Fibroblast of pulmonary artery (primary cell): ENCODE measurements at regions not wholly inside any gene's neighbourhood (a gene's known extent, or its start where the extent isn't known, plus 50 kb on each side); places are given as distances from the start of the nearest gene placed in this dataset.

Experiments used
- DNase-seq: peaks from one replicate; pipeline ENCODE4 v3.0.0-alpha.2; 2010; ENCODE audit warnings: low read depth
- H3K4me3 ChIP-seq: replicated peaks from 2 replicates; pipeline ENCODE4 v1.5.1; 2011; ENCODE audit warnings: low read depth, mild to moderate bottlenecking, control low read depth, low read length, moderate library complexity
- CTCF ChIP-seq: IDR thresholded peaks from 2 replicates; pipeline ENCODE4 v1.5.1; 2011; ENCODE audit warnings: mild to moderate bottlenecking, control low read depth, low read length, inconsistent platforms; ENCODE audit errors: missing control alignments

DNA sequence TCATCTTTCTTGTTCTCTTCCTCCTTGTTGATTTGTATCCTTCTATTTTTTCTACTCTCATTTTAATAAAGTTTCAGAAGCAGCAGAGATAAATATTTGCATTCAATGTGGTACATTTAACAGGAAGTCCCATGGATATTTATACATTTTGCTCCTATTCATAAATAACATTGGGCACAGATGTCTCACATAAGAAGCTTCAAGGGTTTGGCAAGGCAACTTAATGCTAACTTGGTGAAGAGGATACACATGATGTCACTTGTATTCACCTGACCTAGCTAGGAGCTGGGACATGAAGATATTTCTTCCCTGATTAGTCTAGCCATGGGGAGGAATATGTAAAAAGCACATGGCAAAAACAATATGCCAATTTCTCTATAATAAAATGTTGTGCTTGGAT lies 65.1 kb upstream of the DUSP10 start:
- no peak for DNase-seq
- TF ChIP-seq CTCF, result no peak
- H3K4me3 ChIP-seq, result no peak overlapping the region

DNA sequence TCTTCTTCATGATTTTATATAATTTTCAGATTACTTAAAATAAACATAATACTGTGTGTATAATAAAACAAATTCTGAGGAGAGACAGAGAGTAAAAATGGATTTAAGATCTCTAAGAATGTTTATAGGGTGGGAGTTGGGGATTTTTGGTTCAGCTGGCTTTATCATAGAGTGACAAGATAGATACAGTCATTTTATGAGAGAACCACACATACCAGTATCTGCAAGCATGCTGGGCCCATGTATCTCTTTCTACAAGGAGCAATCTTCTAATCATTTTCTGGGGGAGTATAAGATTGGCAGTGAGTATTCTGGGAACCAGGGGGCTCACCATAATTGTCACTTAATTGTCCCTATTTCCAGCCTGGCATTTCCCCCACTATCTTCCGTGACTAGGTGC lies 64.3 kb upstream of the DUSP10 start:
- no peak overlapping the region for H3K4me3 ChIP-seq
- TF ChIP-seq CTCF, result no peak
- no peak for DNase-seq

DNA sequence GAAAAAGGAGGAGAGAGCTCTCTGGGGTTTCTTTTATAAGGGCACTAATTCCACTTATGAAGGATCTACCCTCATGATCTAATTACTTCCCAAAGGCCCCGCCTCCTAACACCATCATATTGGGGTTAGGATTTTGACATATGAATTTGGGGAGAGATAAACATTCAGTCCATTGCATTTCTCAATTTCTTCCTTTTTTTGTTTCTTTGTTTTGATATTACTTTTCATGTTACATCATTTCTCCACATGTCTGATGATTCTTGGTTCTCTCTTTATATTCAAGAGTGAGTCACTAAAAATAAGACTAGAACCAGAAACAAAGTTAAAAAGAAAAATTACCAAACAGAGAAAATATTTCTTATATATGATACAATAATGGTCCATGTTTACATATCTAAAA lies 63.2 kb upstream of the DUSP10 start:
- no peak for TF ChIP-seq CTCF
- no peak overlapping the region for H3K4me3 ChIP-seq
- no peak for DNase-seq

DNA sequence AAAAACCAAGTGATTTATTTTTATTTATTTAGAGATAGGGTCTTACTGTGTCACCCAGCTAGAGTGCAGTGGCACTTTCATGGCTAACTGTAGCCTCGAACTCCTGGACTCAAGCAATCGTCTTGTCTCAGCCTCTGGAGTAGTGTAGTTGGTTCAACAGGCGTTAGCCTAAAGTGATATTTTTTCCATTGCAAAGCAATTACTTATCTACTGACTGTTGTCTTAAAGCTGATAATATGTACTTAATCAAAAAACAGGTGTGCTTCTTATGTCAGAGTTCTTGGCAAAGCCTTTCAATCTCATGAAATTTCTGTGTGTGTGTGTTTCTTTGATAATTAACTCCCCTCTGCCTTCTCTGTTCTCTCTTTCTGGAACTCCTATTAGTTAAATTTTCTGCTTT lies 62.4 kb upstream of the DUSP10 start:
- no peak overlapping the region for H3K4me3 ChIP-seq
- TF ChIP-seq CTCF, result no peak
- DNase-seq, result no peak

DNA sequence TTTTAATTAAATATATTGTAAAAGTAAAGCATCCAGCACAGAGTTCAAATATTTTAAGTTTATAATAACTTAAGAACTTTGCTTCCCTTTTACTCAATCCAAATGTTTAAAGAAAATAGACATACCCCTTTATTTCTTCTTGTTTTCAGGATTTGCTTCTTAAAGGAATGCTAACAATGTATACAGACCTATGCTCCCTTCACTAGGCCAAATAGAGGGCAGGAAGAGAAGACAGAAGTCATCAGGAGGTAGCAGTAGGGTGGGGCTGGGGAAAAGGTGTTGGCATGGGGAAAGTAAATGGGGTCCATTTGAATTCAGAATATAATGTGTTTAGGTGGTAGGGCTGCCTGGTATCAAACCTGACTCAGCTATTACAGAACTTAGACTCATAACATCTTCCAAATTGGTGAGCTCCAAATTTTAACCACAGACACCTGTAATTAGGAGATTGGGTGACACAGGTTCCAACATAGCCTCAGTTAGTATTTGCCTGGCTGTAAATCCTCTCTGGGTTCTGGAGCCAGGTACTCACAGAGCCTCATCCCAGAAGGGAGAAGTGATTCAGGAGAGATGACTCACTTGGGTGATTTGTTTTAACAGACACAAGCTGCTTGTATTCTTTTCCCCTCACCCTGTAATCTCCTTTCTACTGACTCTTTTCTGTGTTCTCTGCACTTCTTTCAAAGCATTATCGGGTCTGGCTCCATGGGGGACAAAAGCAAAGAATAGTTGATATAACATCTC lies 60.1 kb upstream of the DUSP10 start:
- H3K4me3 ChIP-seq, result no peak overlapping the region
- no peak for TF ChIP-seq CTCF
- DNase-seq, result peak; percentile 45

DNA sequence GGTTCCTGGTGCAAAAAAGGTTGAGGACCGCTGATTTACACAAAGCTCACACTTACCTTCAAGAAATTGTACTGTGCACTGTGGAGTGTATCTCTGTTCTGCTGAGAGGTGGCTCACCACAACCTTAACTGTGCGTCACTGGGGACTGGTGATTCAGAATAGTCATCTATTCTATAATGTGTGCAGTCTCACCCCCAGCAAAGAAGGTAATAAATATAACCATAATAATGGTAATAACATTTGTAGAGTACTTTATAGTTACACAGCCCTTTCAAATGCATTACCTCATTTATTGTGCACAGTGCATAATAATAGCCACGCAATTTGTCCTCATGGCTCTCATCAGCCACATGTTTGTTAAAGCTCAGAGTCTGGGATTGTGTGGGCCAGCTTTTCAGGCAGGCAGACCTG lies 59.4 kb upstream of the DUSP10 start:
- DNase-seq, result no peak
- no peak for TF ChIP-seq CTCF
- no peak overlapping the region for H3K4me3 ChIP-seq

- H3K4me3 ChIP-seq, result no peak overlapping the region
- DNase-seq, result no peak
- no peak for TF ChIP-seq CTCF
Observed at GRCh38 chr1:221800831-221801230, 58.9 kb upstream of the DUSP10 start.
